ENCODE measurements at regions not wholly inside any gene's neighbourhood (a gene's known extent, or its start where the extent isn't known, plus 50 kb on each side); places are given as distances from the start of the nearest gene placed in this dataset.
"Not testable (repeated sequence)": the region's sequence is repeated elsewhere in the genome, so short reads cannot be mapped to it uniquely, and the experiment has no call there.

- CTCF ChIA-PET; H3K4me1 Mint-ChIP-seq (ENCODE audit: low read depth); H3K36me3 Mint-ChIP-seq (ENCODE audit: low read depth); H3K9me3 Mint-ChIP-seq (ENCODE audit: insufficient read depth); ATAC-seq; POLR2A ChIA-PET; H3K27me3 Mint-ChIP-seq (ENCODE audit: low read depth); H3K27ac Mint-ChIP-seq; DNase-seq; H3K4me3 Mint-ChIP-seq: not testable (repeated sequence)
Measured at GRCh38 chr9:66819510-66819909, 81.0 kb upstream of the ZNF658 start.

- ATAC-seq; DNase-seq; H3K27me3 Mint-ChIP-seq (ENCODE audit: low read depth); H3K4me1 Mint-ChIP-seq (ENCODE audit: low read depth); H3K9me3 Mint-ChIP-seq (ENCODE audit: insufficient read depth); CTCF ChIA-PET; H3K27ac Mint-ChIP-seq; H3K36me3 Mint-ChIP-seq (ENCODE audit: low read depth); POLR2A ChIA-PET; H3K4me3 Mint-ChIP-seq: not testable (repeated sequence)
Measured at GRCh38 chr9:66820014-66820660, 80.4 kb upstream of the ZNF658 start.

DNA sequence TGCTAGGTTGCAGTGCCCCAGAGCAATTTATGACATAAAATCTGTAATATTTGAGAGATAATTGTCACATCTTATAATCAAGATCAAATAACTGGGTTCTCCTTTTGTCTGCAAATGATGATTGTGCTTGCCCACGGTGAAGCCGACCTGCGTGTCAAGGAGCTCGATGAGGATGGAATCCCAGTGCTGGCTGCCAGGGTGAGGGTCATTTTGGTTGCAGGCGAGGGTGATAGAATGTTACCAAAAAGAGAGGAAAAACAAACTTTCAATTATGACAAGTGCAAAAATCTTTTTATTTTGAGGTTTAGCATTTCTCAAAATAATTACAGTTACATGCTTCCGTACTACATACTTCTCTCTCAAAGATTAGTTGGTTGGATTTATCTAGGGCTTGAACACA, 76.4 kb upstream of the ZNF658 start:
- H3K27me3 Mint-ChIP-seq (ENCODE audit: low read depth); H3K4me3 Mint-ChIP-seq; DNase-seq; H3K27ac Mint-ChIP-seq; POLR2A ChIA-PET; ATAC-seq; H3K36me3 Mint-ChIP-seq (ENCODE audit: low read depth); H3K4me1 Mint-ChIP-seq (ENCODE audit: low read depth); CTCF ChIA-PET; H3K9me3 Mint-ChIP-seq (ENCODE audit: insufficient read depth): not testable (repeated sequence)

GRCh38 chr9:66829853-66830252, 70.7 kb upstream of the ZNF658 start:
- POLR2A ChIA-PET; DNase-seq; H3K27ac Mint-ChIP-seq; H3K9me3 Mint-ChIP-seq (ENCODE audit: insufficient read depth); H3K27me3 Mint-ChIP-seq (ENCODE audit: low read depth); ATAC-seq; CTCF ChIA-PET; H3K36me3 Mint-ChIP-seq (ENCODE audit: low read depth); H3K4me3 Mint-ChIP-seq; H3K4me1 Mint-ChIP-seq (ENCODE audit: low read depth): not testable (repeated sequence)

DNA sequence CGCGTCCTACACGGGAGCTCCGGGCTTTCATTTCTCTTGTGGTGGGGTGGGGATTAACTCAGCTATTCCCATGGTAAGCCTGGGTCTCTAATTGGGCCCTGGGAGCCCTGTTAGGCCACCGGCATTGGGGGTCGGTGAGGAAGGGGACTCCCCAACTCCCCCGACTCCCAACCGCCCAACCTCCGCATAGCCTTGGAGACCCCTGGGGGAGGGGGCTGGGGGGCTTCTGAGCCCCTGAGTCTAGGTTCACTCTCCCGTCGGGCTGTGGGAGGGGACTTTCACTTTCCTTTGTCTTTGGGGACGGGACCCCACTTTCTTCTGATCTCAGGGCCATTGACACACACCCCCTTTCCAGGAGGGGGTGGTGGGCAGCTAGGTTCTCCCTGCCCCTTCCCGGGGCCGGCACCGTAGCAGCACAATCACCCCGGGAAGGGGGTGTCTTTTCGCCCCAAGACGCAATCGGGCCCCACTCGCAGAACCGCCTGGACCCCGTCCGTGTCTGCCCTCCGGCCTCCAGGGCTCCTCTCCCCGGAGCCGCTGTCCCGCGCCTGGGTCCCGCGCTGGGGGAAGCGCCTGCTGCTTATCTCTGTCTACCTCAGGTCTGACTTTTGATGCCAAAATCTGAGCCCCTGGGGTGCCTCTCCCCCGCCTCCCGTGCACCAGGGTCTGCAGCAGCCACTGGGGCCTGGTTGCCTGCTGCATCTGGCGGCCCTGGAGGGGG, 69.6 kb upstream of the ZNF658 start:
- H3K4me3 Mint-ChIP-seq; H3K9me3 Mint-ChIP-seq (ENCODE audit: insufficient read depth); H3K27ac Mint-ChIP-seq; POLR2A ChIA-PET; DNase-seq; H3K27me3 Mint-ChIP-seq (ENCODE audit: low read depth); H3K36me3 Mint-ChIP-seq (ENCODE audit: low read depth); CTCF ChIA-PET; ATAC-seq; H3K4me1 Mint-ChIP-seq (ENCODE audit: low read depth): not testable (repeated sequence)

GRCh38 chr9:66832222-66832621, 68.3 kb upstream of the ZNF658 start:
- POLR2A ChIA-PET; H3K27me3 Mint-ChIP-seq (ENCODE audit: low read depth); H3K9me3 Mint-ChIP-seq (ENCODE audit: insufficient read depth); H3K4me1 Mint-ChIP-seq (ENCODE audit: low read depth); CTCF ChIA-PET; ATAC-seq; H3K4me3 Mint-ChIP-seq; H3K36me3 Mint-ChIP-seq (ENCODE audit: low read depth); H3K27ac Mint-ChIP-seq; DNase-seq: not testable (repeated sequence)

- DNase-seq; H3K4me3 Mint-ChIP-seq; CTCF ChIA-PET; H3K27ac Mint-ChIP-seq; H3K27me3 Mint-ChIP-seq (ENCODE audit: low read depth); H3K36me3 Mint-ChIP-seq (ENCODE audit: low read depth); H3K9me3 Mint-ChIP-seq (ENCODE audit: insufficient read depth); ATAC-seq; H3K4me1 Mint-ChIP-seq (ENCODE audit: low read depth); POLR2A ChIA-PET: not testable (repeated sequence)
Measured at GRCh38 chr9:66837242-66837937, 63.1 kb upstream of the ZNF658 start.
